ENCODE measurements at regions not wholly inside any gene's neighbourhood (a gene's known extent, or its start where the extent isn't known, plus 50 kb on each side); places are given as distances from the start of the nearest gene placed in this dataset.

DNA sequence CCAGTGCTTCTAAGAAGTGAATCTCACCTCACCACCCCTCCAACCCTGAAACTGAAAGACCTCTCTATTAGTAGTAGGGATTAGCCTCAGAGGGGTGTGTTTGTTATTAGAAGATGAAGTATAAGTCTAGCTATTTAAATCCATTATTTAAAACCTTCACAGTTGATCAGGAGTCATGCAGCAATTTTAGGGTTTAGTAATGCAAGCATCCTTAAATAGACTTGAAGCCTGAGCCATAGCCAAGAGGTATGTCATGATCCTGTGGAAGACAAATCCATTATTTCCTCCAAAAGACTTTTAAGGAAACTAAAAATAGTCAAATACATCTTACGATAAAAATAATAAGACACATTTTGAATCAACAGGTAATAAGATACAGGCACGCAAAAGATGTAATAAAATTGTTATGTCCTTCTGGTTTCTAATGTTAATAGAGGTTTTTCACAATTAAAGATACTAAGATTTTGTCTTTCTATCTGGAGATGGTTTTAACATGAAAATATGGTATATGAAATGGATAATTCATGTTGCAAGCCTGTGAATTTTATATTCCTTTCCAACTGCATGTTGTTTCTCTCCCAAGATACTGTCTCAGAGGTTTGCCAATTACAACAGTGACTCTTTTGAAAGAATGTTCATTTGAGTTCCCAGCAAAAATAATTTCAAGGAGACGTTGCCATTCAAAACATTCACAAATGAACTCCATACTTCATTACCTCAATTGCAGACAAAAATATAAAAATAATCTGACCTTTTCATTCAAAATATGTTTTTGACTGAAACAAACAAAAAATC is 68.0 kb downstream of the LUZP4 start:
- TF ChIP-seq EP300 (IDR thresholded peaks at IDR 0.05; ENCODE audit: borderline replicate concordance) (no peak), TEAD4 (IDR thresholded peaks at IDR 0.05) (no peak), TAF1 (IDR thresholded peaks at IDR 0.05; ENCODE audit: low read depth) (no peak), ZBTB7A (IDR thresholded peaks at IDR 0.05; ENCODE audit: low read depth) (no peak), FOXM1 (IDR thresholded peaks at IDR 0.05; ENCODE audit: borderline replicate concordance, low read depth) (no peak), CEBPB (IDR thresholded peaks at IDR 0.05) (no peak), RAD21 (IDR thresholded peaks at IDR 0.05; ENCODE audit: low read depth) (no peak), YY1 (IDR thresholded peaks at IDR 0.05; ENCODE audit: low read depth) (no peak), EGR1 (IDR thresholded peaks at IDR 0.05) (no peak)

DNA sequence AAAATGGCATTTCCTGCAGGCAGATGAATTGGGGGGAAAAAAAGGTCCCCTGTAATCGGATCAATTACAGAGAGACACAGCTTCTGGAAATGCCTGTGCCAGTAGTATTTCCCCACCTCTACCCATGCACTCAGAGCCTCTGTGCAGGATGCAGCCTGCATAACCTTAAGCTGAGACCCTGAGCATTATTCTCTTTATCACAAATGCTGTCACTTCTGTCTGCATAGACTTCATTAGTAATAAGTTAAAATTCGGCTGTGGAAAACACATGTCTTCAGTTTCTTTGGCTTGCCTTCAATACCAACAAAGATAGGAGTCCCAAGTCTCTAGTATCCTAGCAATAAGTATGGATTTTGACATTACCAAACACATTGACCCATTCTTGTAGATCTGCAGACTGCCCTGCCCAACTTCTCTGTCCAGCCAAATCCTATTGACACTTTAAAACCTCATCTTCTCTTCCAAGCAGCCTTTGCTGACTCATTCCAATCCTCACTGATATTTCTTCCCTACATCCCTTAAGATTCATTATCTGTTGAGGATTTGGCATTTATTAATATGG is 70.8 kb downstream of the LUZP4 start:
- TF ChIP-seq ZBTB7A (IDR thresholded peaks at IDR 0.05; ENCODE audit: low read depth) = no peak
- TF ChIP-seq YY1 (IDR thresholded peaks at IDR 0.05; ENCODE audit: low read depth) = no peak
- TF ChIP-seq, protein P1, sequence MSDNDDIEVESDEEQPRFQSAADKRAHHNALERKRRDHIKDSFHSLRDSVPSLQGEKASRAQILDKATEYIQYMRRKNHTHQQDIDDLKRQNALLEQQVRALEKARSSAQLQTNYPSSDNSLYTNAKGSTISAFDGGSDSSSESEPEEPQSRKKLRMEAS (IDR thresholded peaks at IDR 0.05) = no peak
- no peak for TF ChIP-seq TAF1 (IDR thresholded peaks at IDR 0.05; ENCODE audit: low read depth)
- TF ChIP-seq NFIC (IDR thresholded peaks at IDR 0.05) = no peak
- TF ChIP-seq FOXM1 (IDR thresholded peaks at IDR 0.05; ENCODE audit: borderline replicate concordance, low read depth) = no peak
- no peak for TF ChIP-seq EP300 (IDR thresholded peaks at IDR 0.05; ENCODE audit: borderline replicate concordance)
- TF ChIP-seq, protein P2, sequence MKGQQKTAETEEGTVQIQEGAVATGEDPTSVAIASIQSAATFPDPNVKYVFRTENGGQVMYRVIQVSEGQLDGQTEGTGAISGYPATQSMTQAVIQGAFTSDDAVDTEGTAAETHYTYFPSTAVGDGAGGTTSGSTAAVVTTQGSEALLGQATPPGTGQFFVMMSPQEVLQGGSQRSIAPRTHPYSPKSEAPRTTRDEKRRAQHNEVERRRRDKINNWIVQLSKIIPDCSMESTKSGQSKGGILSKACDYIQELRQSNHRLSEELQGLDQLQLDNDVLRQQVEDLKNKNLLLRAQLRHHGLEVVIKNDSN (IDR thresholded peaks at IDR 0.05) = no peak
- TF ChIP-seq REST (IDR thresholded peaks at IDR 0.05; ENCODE audit: low read depth) = no peak
- TF ChIP-seq TCF12 (IDR thresholded peaks at IDR 0.05; ENCODE audit: low read depth) = no peak
- TF ChIP-seq TEAD4 (IDR thresholded peaks at IDR 0.05) = no peak
- no peak for TF ChIP-seq CREB1 (IDR thresholded peaks at IDR 0.05; ENCODE audit: low read depth)
- TF ChIP-seq RAD21 (IDR thresholded peaks at IDR 0.05; ENCODE audit: low read depth) = no peak
- no peak for TF ChIP-seq CEBPB (IDR thresholded peaks at IDR 0.05)

- TF ChIP-seq TEAD4 (IDR thresholded peaks at IDR 0.05) (no peak), RAD21 (IDR thresholded peaks at IDR 0.05; ENCODE audit: low read depth) (no peak)
These were observed 73.0 kb downstream of the LUZP4 start for GRCh38 chrX:115362334-115363095.

DNA sequence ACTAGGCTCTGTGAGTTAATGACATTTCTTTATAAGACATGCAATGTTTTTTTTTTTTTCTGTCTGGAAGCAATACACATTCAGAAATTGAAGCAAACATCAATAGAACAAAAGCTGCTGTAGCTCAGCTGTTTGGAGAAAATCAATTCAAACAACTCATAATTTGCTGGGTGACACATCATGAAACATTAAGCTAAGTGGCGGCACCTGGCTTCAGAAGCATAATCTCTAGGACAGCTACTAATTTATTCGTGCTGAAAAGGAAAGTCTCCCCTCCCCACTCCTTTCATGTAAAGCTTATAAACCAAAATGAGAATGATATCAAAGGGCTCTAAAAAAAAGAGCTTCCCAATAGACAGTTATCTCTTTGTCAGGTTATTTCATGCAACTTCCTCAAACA is 73.9 kb downstream of the LUZP4 start:
- TF ChIP-seq TCF12 (IDR thresholded peaks at IDR 0.05; ENCODE audit: low read depth) = no peak
- TF ChIP-seq ZBTB7A (IDR thresholded peaks at IDR 0.05; ENCODE audit: low read depth) = no peak
- no peak for TF ChIP-seq CEBPB (IDR thresholded peaks at IDR 0.05)
- TF ChIP-seq, protein P1 (IDR thresholded peaks at IDR 0.05) = no peak
- TF ChIP-seq TEAD4 (IDR thresholded peaks at IDR 0.05) = no peak
- TF ChIP-seq REST (IDR thresholded peaks at IDR 0.05; ENCODE audit: low read depth) = no peak
- TF ChIP-seq, protein P2 (IDR thresholded peaks at IDR 0.05) = no peak
- no peak for TF ChIP-seq EGR1 (IDR thresholded peaks at IDR 0.05)
- TF ChIP-seq CREB1 (IDR thresholded peaks at IDR 0.05; ENCODE audit: low read depth) = no peak
- TF ChIP-seq RAD21 (IDR thresholded peaks at IDR 0.05; ENCODE audit: low read depth) = no peak
- no peak for TF ChIP-seq TAF1 (IDR thresholded peaks at IDR 0.05; ENCODE audit: low read depth)
- TF ChIP-seq EP300 (IDR thresholded peaks at IDR 0.05; ENCODE audit: borderline replicate concordance) = no peak
- no peak for TF ChIP-seq FOXM1 (IDR thresholded peaks at IDR 0.05; ENCODE audit: borderline replicate concordance, low read depth)
- TF ChIP-seq NFIC (IDR thresholded peaks at IDR 0.05) = no peak
- TF ChIP-seq YY1 (IDR thresholded peaks at IDR 0.05; ENCODE audit: low read depth) = no peak

DNA sequence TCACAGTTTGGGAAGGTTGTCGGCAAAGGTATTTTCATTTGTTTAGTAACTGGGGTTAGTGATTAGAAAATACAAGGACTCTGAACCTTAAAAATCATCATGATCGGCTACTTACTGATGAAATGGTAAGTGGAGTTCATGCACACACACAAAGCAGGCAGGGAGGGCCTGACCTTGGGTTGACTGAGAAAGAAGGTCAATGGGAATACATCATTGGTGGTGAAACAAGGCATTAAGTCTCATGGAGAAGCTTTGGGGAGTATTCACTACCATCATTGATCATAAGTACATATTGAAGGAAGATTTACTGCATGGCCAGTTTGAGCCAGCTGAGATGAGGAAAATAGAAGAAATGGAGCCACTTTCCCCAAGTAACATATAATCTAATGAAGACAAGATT is 74.4 kb downstream of the LUZP4 start:
- no peak for TF ChIP-seq TCF12 (IDR thresholded peaks at IDR 0.05; ENCODE audit: low read depth)
- TF ChIP-seq REST (IDR thresholded peaks at IDR 0.05; ENCODE audit: low read depth) = no peak
- no peak for TF ChIP-seq YY1 (IDR thresholded peaks at IDR 0.05; ENCODE audit: low read depth)
- TF ChIP-seq NFIC (IDR thresholded peaks at IDR 0.05) = no peak
- no peak for TF ChIP-seq EGR1 (IDR thresholded peaks at IDR 0.05)
- no peak for TF ChIP-seq TAF1 (IDR thresholded peaks at IDR 0.05; ENCODE audit: low read depth)
- TF ChIP-seq RAD21 (IDR thresholded peaks at IDR 0.05; ENCODE audit: low read depth) = no peak
- TF ChIP-seq, protein P1 (IDR thresholded peaks at IDR 0.05) = no peak
- TF ChIP-seq ZBTB7A (IDR thresholded peaks at IDR 0.05; ENCODE audit: low read depth) = no peak
- no peak for TF ChIP-seq EP300 (IDR thresholded peaks at IDR 0.05; ENCODE audit: borderline replicate concordance)
- no peak for TF ChIP-seq TEAD4 (IDR thresholded peaks at IDR 0.05)
- TF ChIP-seq FOXM1 (IDR thresholded peaks at IDR 0.05; ENCODE audit: borderline replicate concordance, low read depth) = no peak
- TF ChIP-seq, protein P2 (IDR thresholded peaks at IDR 0.05) = no peak
